ENCODE measurements at regions not wholly inside any gene's neighbourhood (a gene's known extent, or its start where the extent isn't known, plus 50 kb on each side); places are given as distances from the start of the nearest gene placed in this dataset.

DNA sequence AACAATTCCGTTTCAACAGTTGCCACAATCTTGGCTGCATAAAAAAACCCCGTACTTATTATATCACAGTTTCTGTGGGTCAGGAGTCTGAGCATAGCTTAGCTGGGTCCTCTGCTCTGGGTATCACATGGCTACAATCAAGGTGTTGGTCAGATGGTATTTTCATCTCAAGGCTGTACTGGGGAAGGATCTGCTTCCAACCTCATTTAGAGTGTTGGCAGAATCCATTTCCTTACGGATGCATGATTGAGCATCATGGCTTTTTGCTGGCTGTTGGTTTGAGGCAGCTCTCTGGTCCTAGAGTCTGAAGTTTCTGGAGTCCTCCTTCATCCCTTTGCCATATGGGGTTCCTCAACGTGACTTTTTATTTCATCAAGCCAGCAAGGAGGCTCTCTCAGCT is 177.0 kb downstream of the HAPSTR1 start:
- H3K27ac ChIP-seq (replicated peaks in 1 of 4), result no peak overlapping the region
- TF ChIP-seq EP300 (IDR thresholded peaks at IDR 0.05), result no peak
- peaks cover 0 to 13% (median 3%) of the 10 kb centered on the region in 4 donors for H3K9me3 ChIP-seq
- no peaks in the 10 kb centered on the region for H3K36me3 ChIP-seq
- no peaks in the 10 kb centered on the region for H3K4me1 ChIP-seq
- H3K27me3 ChIP-seq, result no peaks in the 10 kb centered on the region
- no peak overlapping the region for H3K4me3 ChIP-seq
- DNase-seq (ENCODE audit: extremely low spot score), result no peak
- WGBS, result 68% methylated on average over 4 of the region's 4 CpGs
- intact Hi-C loops (cut with DNase I), result no loop called here

DNA sequence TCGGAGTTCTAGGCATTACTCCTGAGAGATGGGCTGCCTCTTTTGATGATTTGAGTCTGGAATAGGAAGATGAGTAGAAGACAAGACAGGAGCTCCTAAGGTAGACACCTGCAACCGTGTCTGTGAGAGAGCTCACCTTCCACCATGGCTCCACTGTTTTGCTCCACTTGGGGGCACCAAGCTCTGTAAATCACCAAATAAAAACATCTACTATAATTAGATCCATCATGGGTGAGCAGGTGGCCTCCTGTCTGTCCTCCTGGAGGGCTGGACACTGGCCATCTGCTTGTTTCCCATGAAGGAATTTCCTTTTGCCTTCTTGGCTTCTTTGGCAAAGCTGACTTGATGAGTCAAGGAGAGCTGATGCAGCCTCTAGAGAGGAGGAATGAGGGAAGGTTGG is 179.0 kb downstream of the HAPSTR1 start:
- TF ChIP-seq POLR2A (IDR thresholded peaks at IDR 0.05; ENCODE audit: low read depth) (no peak), EP300 (IDR thresholded peaks at IDR 0.05) (no peak), POLR2AphosphoS5 (IDR thresholded peaks at IDR 0.05) (no peak)
- TF ChIP-seq, protein P1, sequence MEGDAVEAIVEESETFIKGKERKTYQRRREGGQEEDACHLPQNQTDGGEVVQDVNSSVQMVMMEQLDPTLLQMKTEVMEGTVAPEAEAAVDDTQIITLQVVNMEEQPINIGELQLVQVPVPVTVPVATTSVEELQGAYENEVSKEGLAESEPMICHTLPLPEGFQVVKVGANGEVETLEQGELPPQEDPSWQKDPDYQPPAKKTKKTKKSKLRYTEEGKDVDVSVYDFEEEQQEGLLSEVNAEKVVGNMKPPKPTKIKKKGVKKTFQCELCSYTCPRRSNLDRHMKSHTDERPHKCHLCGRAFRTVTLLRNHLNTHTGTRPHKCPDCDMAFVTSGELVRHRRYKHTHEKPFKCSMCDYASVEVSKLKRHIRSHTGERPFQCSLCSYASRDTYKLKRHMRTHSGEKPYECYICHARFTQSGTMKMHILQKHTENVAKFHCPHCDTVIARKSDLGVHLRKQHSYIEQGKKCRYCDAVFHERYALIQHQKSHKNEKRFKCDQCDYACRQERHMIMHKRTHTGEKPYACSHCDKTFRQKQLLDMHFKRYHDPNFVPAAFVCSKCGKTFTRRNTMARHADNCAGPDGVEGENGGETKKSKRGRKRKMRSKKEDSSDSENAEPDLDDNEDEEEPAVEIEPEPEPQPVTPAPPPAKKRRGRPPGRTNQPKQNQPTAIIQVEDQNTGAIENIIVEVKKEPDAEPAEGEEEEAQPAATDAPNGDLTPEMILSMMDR (IDR thresholded peaks at IDR 0.05), result no peak
- Histone ChIP-seq H3K4me1 (no peaks in the 10 kb centered on the region), H3K36me3 (no peaks in the 10 kb centered on the region), H3K27ac (replicated peaks in 1 of 4) (no peak overlapping the region), H3K9me3 (peaks cover 0 to 13% (median 3%) of the 10 kb centered on the region in 4 donors), H3K4me3 (no peak overlapping the region), H3K27me3 (no peaks in the 10 kb centered on the region)
- intact Hi-C loops (cut with DNase I), result no loop called here
- no peak for DNase-seq (ENCODE audit: extremely low spot score)
- 81% methylated on average over 2 of the region's 2 CpGs for WGBS

DNA sequence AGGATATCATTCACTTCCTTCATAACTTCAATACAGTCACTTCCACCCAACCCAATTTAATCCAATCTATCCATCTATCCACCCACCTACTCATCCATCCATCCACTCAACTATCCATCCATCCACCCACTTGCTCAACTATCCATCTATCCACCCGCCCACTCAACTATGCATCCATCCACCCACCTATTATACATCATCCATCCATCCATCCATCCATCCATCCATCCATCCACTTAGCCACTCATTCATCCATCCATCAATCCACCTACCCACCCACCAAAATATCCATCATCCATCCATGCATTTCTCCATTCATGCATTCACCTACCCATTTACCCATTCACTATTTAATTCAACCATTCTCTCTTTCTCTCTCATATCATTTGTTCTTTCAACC is 179.5 kb downstream of the HAPSTR1 start:
- TF ChIP-seq, protein P1 (IDR thresholded peaks at IDR 0.05), result no peak
- TF ChIP-seq POLR2AphosphoS5 (IDR thresholded peaks at IDR 0.05) (no peak), POLR2A (IDR thresholded peaks at IDR 0.05; ENCODE audit: low read depth) (no peak), EP300 (IDR thresholded peaks at IDR 0.05) (no peak)
- DNase-seq (ENCODE audit: extremely low spot score), result no peak
- Histone ChIP-seq H3K36me3 (no peaks in the 10 kb centered on the region), H3K27ac (replicated peaks in 1 of 4) (no peak overlapping the region), H3K4me3 (no peak overlapping the region), H3K4me1 (no peaks in the 10 kb centered on the region), H3K9me3 (peaks cover 0 to 9% (median under 1%) of the 10 kb centered on the region in 4 donors), H3K27me3 (no peaks in the 10 kb centered on the region)
- intact Hi-C loops (cut with DNase I), result no loop called here
- WGBS, result 95% methylated on average over 1 of the region's 1 CpG

DNA sequence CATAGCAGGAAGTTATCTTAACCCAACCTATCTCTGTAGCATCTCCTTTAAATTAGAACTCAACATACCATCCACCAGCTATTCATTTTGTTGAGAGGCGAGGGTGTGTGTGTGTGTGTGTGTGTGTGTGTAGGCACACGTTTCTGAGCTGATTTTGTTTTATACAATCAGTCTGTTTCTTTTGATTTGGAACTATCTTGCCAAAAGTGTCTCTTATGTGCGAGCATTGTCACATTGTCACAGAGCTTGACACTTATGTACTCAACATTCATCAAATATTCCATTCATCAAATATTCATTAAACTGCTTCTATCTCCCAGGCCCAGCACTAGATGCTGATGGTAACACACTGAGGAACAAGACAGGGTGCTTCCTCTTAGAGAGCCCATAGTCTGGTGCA is 180.4 kb downstream of the HAPSTR1 start:
- no peaks in the 10 kb centered on the region for H3K9me3 ChIP-seq
- DNase-seq (ENCODE audit: extremely low spot score), result no peak
- TF ChIP-seq POLR2AphosphoS5 (IDR thresholded peaks at IDR 0.05), result no peak
- TF ChIP-seq EP300 (IDR thresholded peaks at IDR 0.05), result no peak
- TF ChIP-seq, protein P1 (IDR thresholded peaks at IDR 0.05), result no peak
- TF ChIP-seq POLR2A (IDR thresholded peaks at IDR 0.05; ENCODE audit: low read depth), result no peak
- H3K27ac ChIP-seq (replicated peaks in 1 of 4), result no peak overlapping the region
- H3K27me3 ChIP-seq, result no peaks in the 10 kb centered on the region
- H3K36me3 ChIP-seq, result no peaks in the 10 kb centered on the region
- no peak overlapping the region for H3K4me3 ChIP-seq
- no peaks in the 10 kb centered on the region for H3K4me1 ChIP-seq
- intact Hi-C loops (cut with DNase I), result no loop called here
- 72% methylated on average over 3 of the region's 3 CpGs for WGBS

DNA sequence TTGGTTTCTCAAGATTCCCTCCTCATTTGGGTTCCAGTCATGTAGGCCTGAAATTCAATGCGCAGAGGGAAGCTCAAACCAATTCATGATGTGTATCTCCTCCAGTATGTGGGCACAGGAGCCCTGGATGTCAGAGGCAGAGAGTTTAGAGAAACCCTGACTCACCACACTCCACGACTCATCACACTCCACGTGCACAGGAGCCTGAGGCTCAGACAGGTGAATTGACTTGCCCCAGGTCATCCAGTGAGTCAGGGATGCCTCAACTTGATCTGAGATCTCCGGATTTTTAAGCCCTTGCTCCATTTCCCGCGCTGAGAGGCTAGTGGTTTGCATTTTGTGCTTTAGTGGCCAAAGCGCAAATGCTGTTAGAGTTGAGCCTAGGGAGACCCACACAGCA is 183.9 kb downstream of the HAPSTR1 start:
- 76% methylated on average over 7 of the region's 7 CpGs for WGBS
- H3K36me3 ChIP-seq, result no peaks in the 10 kb centered on the region
- intact Hi-C loops (cut with DNase I), result no loop called here
- H3K4me1 ChIP-seq, result no peaks in the 10 kb centered on the region
- peaks cover 0 to 4% (median 0%) of the 10 kb centered on the region in 4 donors for H3K27me3 ChIP-seq
- H3K9me3 ChIP-seq, result no peaks in the 10 kb centered on the region
- no peak overlapping the region for H3K27ac ChIP-seq (replicated peaks in 1 of 4)
- H3K4me3 ChIP-seq, result no peak overlapping the region
- TF ChIP-seq POLR2A (IDR thresholded peaks at IDR 0.05; ENCODE audit: low read depth), result no peak
- TF ChIP-seq, protein P1 (IDR thresholded peaks at IDR 0.05), result no peak
- no peak for TF ChIP-seq EP300 (IDR thresholded peaks at IDR 0.05)
- no peak for DNase-seq (ENCODE audit: extremely low spot score)
